GM21367 (cell line): ENCODE measurements at regions not wholly inside any gene's neighbourhood (a gene's known extent, or its start where the extent isn't known, plus 50 kb on each side); places are given as distances from the start of the nearest gene placed in this dataset.

Experiments used
- ATAC-seq: cut with Tn5 transposase; IDR thresholded peaks from one replicate; pipeline ENCODE4 v1.9.1; 2021; ENCODE audit not compliant: unreplicated experiment

- no peak for ATAC-seq
Observed at GRCh38 chr5:167863883-167864282, 427.6 kb upstream of the WWC1 start.

DNA sequence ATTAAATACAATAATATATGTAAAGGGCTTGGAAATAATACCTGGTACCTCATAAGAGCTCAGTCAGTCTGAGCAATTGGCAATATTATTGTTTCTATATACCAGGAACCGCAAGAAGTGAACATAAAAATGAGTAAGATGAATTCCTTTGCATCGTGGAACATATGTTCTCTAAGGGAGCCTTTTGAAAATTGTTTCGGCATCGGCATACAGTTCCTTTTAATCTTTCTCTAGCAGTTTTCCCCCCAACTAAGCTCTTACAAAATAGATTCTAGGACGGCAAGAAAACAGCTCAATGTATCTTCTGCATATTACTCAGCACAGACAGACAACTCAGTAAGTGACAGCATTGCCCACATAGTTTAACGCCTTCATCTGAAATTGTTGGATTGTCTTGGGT lies 426.6 kb upstream of the WWC1 start:
- ATAC-seq, result no peak

GRCh38 chr5:167866797-167867196 lies 424.6 kb upstream of the WWC1 start:
- no peak for ATAC-seq

- no peak for ATAC-seq
Observed at GRCh38 chr5:167867281-167867680, 424.2 kb upstream of the WWC1 start.

GRCh38 chr5:167869125-167869524 lies 422.3 kb upstream of the WWC1 start:
- ATAC-seq, result no peak

- ATAC-seq, result no peak
Observed at GRCh38 chr5:167870055-167870454, 421.4 kb upstream of the WWC1 start.

DNA sequence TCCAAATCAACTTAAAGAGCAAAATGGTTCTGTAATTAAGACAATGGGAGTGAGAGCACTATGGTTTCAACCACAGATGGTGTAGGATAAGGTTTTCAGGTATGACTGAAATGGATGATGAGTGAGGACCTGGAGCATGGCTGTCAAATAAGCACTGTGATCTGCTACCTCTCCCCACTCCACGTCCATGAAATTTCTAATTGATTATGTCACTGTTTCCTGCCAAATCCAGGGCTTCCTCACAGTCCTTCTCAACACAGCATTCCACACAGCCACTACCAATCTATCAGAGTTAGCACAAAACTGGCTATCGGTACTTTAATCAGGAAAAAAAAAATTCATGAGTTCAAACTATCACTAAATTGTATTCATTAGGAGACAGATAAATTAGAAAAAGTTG lies 420.4 kb upstream of the WWC1 start:
- ATAC-seq, result no peak

- no peak for ATAC-seq
Observed at GRCh38 chr5:167872791-167873190, 418.7 kb upstream of the WWC1 start.

DNA sequence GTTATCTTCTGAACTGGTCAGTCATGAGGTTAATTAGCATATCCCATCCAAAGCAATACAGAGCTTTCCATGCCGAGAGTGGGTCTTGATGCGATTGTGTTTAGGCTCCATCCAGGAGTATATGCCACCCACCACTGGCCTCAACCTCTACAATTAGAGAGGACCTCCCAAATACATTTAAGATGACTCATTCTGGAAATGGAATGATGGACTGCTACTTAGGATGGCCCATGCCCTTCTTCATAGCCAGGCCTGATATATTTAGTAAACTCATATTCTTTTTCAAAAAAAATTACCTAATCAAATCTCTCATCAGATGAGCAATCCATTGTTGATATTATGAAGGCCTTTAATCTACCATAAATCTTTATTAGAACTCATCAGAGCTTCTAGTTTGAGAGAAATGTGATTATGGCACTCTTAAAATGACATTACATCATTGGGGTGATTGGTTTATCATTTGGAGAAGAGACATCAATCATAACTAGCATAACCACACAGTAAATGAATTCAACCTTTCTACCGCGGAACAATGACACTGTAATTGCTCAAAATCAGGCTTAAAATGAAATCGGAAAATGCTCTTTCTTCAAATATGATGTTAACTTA lies 414.2 kb upstream of the WWC1 start:
- no peak for ATAC-seq

DNA sequence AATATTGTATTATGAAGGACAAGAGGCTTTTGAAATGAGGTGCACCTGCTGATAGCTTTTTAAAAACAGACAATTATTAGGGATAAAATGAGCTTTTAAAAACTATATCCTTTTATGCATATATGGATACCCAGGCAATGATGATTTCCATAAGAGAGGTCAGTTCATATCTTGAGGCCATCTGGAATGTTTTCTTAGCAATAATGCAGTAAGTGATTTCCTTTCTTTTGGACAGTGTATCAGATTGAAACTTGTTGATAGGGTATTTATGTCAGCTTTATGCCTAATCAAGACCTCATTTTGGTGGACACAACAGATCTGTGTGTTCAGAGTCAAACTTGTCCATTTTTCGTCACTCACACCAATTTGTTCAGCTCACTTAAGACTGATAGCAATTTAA lies 413.5 kb upstream of the WWC1 start:
- no peak for ATAC-seq

GRCh38 chr5:167880420-167880819 lies 411.0 kb upstream of the WWC1 start:
- ATAC-seq, result no peak

DNA sequence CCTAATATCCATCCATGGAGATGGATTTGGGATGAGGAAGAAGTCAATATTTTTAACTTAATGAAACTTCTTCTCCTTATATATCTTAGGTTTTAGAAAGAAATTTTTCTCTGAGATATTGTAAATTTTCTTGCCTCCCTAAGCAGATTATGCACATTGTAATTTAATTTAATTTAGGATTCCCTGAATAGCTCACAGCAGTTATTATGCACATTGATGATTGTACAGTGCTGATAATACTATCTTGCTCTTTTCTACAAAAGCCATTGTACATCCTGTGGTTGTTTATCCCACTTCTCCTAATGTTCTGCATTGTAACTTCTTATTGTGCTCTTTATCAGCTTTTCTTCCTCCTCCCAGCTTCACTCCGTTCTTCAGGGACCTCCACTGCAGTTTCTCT lies 410.4 kb upstream of the WWC1 start:
- ATAC-seq, result no peak

DNA sequence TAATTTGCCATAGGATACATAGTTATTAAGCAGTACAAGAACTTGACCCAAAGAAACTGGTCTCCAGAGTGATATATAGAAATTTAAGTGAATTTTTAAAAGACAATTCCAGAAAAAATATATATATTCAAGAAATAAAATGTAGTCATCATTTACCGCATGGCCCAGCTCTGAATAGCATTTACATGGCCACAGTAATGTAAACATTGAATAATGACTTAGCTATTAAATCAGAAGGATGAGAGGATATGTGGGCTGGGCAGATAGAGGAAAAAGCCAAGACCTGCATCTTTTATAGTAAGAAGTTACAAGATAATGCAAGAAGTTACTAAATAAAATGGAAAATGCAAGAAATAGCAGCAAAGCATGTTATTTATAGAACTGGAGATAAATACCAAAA lies 405.2 kb upstream of the WWC1 start:
- ATAC-seq, result no peak

- ATAC-seq, result no peak
Observed at GRCh38 chr5:167888393-167888792, 403.1 kb upstream of the WWC1 start.

DNA sequence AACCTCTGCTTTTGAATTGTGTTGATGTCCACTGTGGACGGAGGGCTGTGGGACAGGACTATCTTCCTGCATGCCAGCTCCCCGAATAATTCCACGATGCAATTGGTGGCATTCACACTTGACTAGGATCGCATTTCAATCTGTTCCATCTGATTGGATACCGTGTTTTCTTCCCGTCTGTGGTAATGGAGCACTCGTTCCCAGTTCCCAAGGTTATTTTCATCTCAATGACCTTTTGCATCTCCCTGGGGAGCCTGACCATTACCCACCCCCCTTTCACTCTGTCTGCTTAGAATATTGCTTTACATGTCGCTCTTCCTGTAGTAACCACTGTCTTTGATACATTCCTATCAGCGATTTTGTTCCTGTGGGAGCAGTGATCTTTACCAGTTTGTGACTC lies 402.2 kb upstream of the WWC1 start:
- no peak for ATAC-seq

GRCh38 chr5:167892352-167893115 lies 398.9 kb upstream of the WWC1 start:
- no peak for ATAC-seq

DNA sequence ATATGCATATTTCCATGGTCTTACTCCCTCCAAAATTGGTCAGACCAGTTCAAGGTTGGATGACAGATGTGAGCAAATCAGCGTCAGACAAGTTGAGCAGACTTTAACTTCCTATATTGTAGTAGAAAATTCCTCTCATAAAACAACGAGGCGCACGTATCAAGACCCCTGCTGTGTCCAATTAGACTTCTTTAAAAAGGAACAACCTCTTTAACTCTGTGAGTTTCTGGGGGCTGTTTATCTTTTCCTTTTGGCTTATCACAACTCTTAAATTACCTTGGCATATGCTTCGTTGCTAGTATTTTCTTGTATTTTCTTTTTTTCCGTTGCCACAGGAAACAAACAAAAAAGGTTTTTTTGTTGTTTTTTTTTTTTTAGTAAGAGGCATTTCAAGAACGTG lies 398.2 kb upstream of the WWC1 start:
- ATAC-seq, result no peak

DNA sequence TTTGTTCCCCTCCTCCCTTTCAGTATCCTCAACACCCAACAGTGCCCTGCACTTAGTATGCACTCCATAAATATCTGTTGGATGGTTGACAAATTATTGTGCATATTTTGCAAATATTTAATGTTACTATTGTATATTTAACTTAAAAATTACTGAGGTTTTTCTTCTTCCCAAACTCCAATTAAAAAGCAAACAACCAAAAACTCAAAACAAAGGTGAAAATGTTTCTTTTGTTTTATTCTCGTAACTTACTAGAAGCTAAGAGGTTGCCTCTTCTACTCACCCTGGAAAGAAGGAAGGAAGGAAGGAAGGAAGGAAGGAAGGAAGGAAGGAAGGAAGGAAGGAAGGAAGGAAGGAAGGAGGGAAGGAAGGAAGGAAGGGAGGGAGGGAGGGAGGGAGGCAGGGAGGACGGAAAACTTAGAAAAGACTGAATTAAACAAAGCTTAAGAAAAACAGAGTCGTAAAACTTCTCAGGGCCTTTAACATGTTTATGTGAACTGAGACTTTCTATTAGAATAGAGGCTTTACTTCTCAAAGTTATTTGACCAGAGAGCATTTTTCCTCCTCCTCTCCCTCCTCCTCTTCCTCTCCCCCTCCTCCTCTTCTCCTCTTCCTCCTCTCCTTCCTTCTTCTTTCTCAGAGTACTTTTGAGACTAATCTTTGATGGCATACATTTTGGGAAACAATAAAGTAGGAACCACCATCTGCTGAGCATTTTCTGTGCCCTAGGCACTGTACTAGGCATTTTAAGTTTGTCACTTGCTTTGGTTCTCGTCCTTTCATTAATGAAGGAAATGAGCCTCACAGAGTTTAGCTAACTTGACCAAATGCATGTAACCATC lies 396.6 kb upstream of the WWC1 start:
- ATAC-seq, result no peak

GRCh38 chr5:167895899-167896659 lies 395.4 kb upstream of the WWC1 start:
- ATAC-seq, result no peak

- no peak for ATAC-seq
Observed at GRCh38 chr5:167896814-167897213, 394.6 kb upstream of the WWC1 start.

DNA sequence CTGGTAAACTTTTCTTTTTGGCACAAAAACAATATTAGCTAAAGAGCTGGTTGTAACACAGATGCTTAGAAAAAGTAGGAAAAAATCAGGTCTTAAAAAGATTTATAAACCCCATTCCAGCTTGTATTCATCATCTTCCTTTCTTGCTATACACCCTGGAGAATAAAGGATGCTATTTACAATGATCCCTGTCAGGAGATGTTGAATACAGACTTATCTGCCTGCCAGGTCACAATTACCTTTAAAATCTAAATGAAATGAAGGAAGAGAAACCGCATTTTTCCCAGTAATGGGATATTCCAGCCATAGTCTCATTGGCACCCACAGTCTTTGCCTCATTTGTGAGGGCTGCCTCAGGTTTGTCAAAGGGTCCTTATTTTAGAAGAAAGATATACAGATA lies 394.1 kb upstream of the WWC1 start:
- ATAC-seq, result no peak
